H9 (cell line): ENCODE measurements at regions not wholly inside any gene's neighbourhood (a gene's known extent, or its start where the extent isn't known, plus 50 kb on each side); places are given as distances from the start of the nearest gene placed in this dataset.

Experiments
- DNase-seq: peaks from one replicate; pipeline ENCODE4 v3.0.0-alpha.2; 2017
- H2AFZ ChIP-seq: one replicate; pipeline ENCODE4 v1.6.1; 2013; ENCODE audit warnings: mild to moderate bottlenecking, low read length, control low read depth, moderate library complexity
- H2AK5ac ChIP-seq: 2 replicates; pipeline ENCODE4 v1.6.1; 2013; ENCODE audit warnings: low read length, control low read depth, mixed read lengths; ENCODE audit not compliant: insufficient read length
- H2BK120ac ChIP-seq: one replicate; pipeline ENCODE4 v1.6.1; 2013; ENCODE audit warnings: low read depth, mild to moderate bottlenecking, low read length, control low read depth, inconsistent platforms; ENCODE audit not compliant: poor library complexity, severe bottlenecking
- H2BK12ac ChIP-seq: 2 replicates; pipeline ENCODE4 v1.6.1; 2013; ENCODE audit warnings: low read length, control low read depth, mixed read lengths, low read depth; ENCODE audit not compliant: insufficient read length
- H2BK15ac ChIP-seq: 2 replicates; pipeline ENCODE4 v1.6.1; 2013; ENCODE audit warnings: low read depth, low read length, control low read depth
- H2BK20ac ChIP-seq: one replicate; pipeline ENCODE4 v1.6.1; 2013; ENCODE audit warnings: low read depth, mild to moderate bottlenecking, low read length, control low read depth, inconsistent platforms; ENCODE audit not compliant: poor library complexity, severe bottlenecking
- H2BK5ac ChIP-seq: 2 replicates; pipeline ENCODE4 v1.6.1; 2013; ENCODE audit warnings: low read length, control low read depth, mixed read lengths; ENCODE audit not compliant: insufficient read length
- H3K14ac ChIP-seq: 2 replicates; pipeline ENCODE4 v1.6.1; 2013; ENCODE audit warnings: low read length, control low read depth; ENCODE audit not compliant: insufficient read depth
- H3K18ac ChIP-seq: 2 replicates; pipeline ENCODE4 v1.6.1; 2013; ENCODE audit warnings: low read depth, mild to moderate bottlenecking, mixed read lengths, low read length, control low read depth; ENCODE audit not compliant: insufficient read length
- H3K23ac ChIP-seq: 2 replicates; pipeline ENCODE4 v1.6.1; 2013; ENCODE audit warnings: low read length, control low read depth, mixed read lengths, low read depth; ENCODE audit not compliant: insufficient read length
- H3K23me2 ChIP-seq: 2 replicates; pipeline ENCODE4 v1.6.1; 2013; ENCODE audit warnings: low read depth, mild to moderate bottlenecking, mixed read lengths, low read length, control low read depth; ENCODE audit not compliant: insufficient read length, poor library complexity, severe bottlenecking
- H3K27ac ChIP-seq: 2 replicates; pipeline ENCODE4 v1.5.1; 2013; ENCODE audit warnings: low read length, control low read depth, mixed read lengths, low read depth; ENCODE audit not compliant: insufficient read length
- H3K27me3 ChIP-seq: 2 replicates; pipeline ENCODE4 v1.6.1; 2013; ENCODE audit warnings: low read length, control low read depth, inconsistent platforms; ENCODE audit not compliant: insufficient read depth
- H3K4ac ChIP-seq: 2 replicates; pipeline ENCODE4 v1.6.1; 2013; ENCODE audit warnings: low read depth, mild to moderate bottlenecking, control low read depth, inconsistent platforms, low read length, moderate library complexity
- H3K4me1 ChIP-seq: 2 replicates; pipeline ENCODE4 v1.6.1; 2013; ENCODE audit warnings: low read length, control low read depth, inconsistent platforms; ENCODE audit not compliant: insufficient read depth
- H3K4me2 ChIP-seq: 2 replicates; pipeline ENCODE4 v1.6.1; 2013; ENCODE audit warnings: low read length, control low read depth, mixed read lengths; ENCODE audit not compliant: insufficient read length, insufficient read depth
- H3K56ac ChIP-seq: 2 replicates; pipeline ENCODE4 v1.6.1; 2013; ENCODE audit warnings: low read depth, mild to moderate bottlenecking, mixed read lengths, low read length, control low read depth; ENCODE audit not compliant: insufficient read length
- H3K79me1 ChIP-seq: 2 replicates; pipeline ENCODE4 v1.6.1; 2013; ENCODE audit warnings: low read depth, mild to moderate bottlenecking, moderate library complexity, low read length, control low read depth, inconsistent platforms; ENCODE audit not compliant: insufficient read depth, poor library complexity, severe bottlenecking
- H3K79me2 ChIP-seq: 2 replicates; pipeline ENCODE4 v1.6.1; 2013; ENCODE audit warnings: low read length, control low read depth, inconsistent platforms; ENCODE audit not compliant: insufficient read depth
- H3K9ac ChIP-seq: 2 replicates; pipeline ENCODE4 v1.6.1; 2013; ENCODE audit warnings: low read length, control low read depth, mixed read lengths; ENCODE audit not compliant: insufficient read length; ENCODE audit errors: extremely low read depth
- H3K9me3 ChIP-seq: one replicate; pipeline ENCODE4 v1.6.1; 2013; ENCODE audit warnings: low read depth, low read length, inconsistent platforms; ENCODE audit not compliant: control insufficient read depth
- H3T11ph ChIP-seq: one replicate; pipeline ENCODE4 v1.6.1; 2013; ENCODE audit warnings: mild to moderate bottlenecking, low read length, control low read depth, inconsistent platforms
- H4K20me1 ChIP-seq: one replicate; pipeline ENCODE4 v1.6.1; 2013; ENCODE audit not compliant: control insufficient read depth, insufficient read length, insufficient read depth
- H4K5ac ChIP-seq: 2 replicates; pipeline ENCODE4 v1.6.1; 2013; ENCODE audit warnings: low read depth, mild to moderate bottlenecking, mixed read lengths, low read length, control low read depth; ENCODE audit not compliant: insufficient read length
- H4K8ac ChIP-seq: replicated peaks from 2 replicates; pipeline ENCODE4 v1.6.1; 2013; ENCODE audit warnings: low read length, control low read depth, mixed read lengths, low read depth; ENCODE audit not compliant: insufficient read length
- H4K91ac ChIP-seq: 2 replicates; pipeline ENCODE4 v1.6.1; 2013; ENCODE audit warnings: low read depth, mild to moderate bottlenecking, moderate library complexity, mixed read lengths, low read length, control low read depth; ENCODE audit not compliant: insufficient read length
- H3K27ac Mint-ChIP-seq, 3 experiments: 2 replicates in 2 of 3; 3 replicates in 1 of 3; pipeline ENCODE4 v1.8.0; 2020 to 2021; ENCODE audit warnings: mixed read lengths in 3 of 3, mild to moderate bottlenecking in 1 of 3, moderate library complexity in 1 of 3
- H3K27me3 Mint-ChIP-seq: 2 replicates; pipeline ENCODE4 v1.8.0; 2021; ENCODE audit warnings: low read depth, mild to moderate bottlenecking, moderate library complexity, mixed read lengths
- H3K36me3 Mint-ChIP-seq, 3 experiments: 2 replicates in 2 of 3; 3 replicates in 1 of 3; pipeline ENCODE4 v1.8.0; 2020 to 2021; ENCODE audit warnings: low read depth in 3 of 3, mixed read lengths in 3 of 3; ENCODE audit not compliant: insufficient read depth in 1 of 3
- H3K4me1 Mint-ChIP-seq, 2 experiments: 2 replicates each; pipeline ENCODE4 v1.8.0; 2020; ENCODE audit warnings: mixed read lengths in 2 of 2
- H3K4me3 Mint-ChIP-seq, 2 experiments: 2 replicates in 1 of 2; 3 replicates in 1 of 2; pipeline ENCODE4 v1.8.0; 2020 to 2021; ENCODE audit warnings: mild to moderate bottlenecking in 2 of 2, mixed read lengths in 2 of 2, moderate library complexity in 1 of 2
- H3K9me3 Mint-ChIP-seq, 2 experiments: 2 replicates in 1 of 2; 3 replicates in 1 of 2; pipeline ENCODE4 v1.8.0; 2020; ENCODE audit warnings: mild to moderate bottlenecking in 2 of 2, mixed read lengths in 2 of 2, moderate library complexity in 1 of 2
- WGBS: extraction: QIAGEN DNeasy Blood & Tissue Kit; methylation state at CpG from one replicate; pipeline ENCODE4 v1.1.7; 2013; ENCODE audit warnings: missing lambda C conversion rate, low lambda C conversion rate, mixed read lengths; ENCODE audit not compliant: insufficient read length; ENCODE audit errors: extremely low coverage; 5-methylcytosine and 5-hydroxymethylcytosine counted together
- TF ChIP-seq, protein P1 (sequence below): fragments of 200-600 bp; sonication (generic); conservative IDR thresholded peaks from 3 replicates; pipeline ENCODE4 v1.8.0; 2021; ENCODE audit warnings: antibody characterized with exemption, mild to moderate bottlenecking

DNA sequence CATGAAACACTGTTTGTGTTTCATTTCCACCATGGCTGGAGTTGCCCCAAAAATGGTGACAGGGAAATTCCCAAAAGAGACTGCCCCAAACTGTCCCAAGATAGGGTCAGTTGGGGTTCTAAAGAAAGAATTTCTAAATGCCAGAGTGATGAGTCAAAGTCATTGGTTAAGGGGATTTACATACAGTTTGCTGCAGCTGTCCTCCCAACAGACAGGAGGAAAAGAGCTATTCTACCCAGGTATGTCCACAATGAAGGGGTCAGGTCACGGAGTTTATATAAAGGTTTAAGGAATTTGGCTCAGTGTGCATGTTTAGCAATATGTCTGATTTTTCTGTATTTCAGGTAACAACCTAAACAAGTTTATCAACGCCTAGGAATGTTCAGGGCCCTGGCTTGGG lies 344.1 kb downstream of the TDRD15 start:
- Histone ChIP-seq H3T11ph (no peak overlapping the region), H3K56ac (no peak overlapping the region), H2AFZ (no peak overlapping the region), H3K9me3 (no peaks in the 10 kb centered on the region), H3K23ac (no peak overlapping the region), H3K4me1 (no peaks in the 10 kb centered on the region), H2BK120ac (peak overlapping the region; percentile 17), H3K14ac (no peak overlapping the region), H4K8ac (no peak overlapping the region), H3K27ac (no peak overlapping the region), H3K23me2 (no peaks in the 10 kb centered on the region), H2BK5ac (no peak overlapping the region), H3K4ac (no peak overlapping the region), H4K91ac (no peak overlapping the region), H2AK5ac (no peak overlapping the region), H2BK15ac (no peak overlapping the region), H3K9ac (no peak overlapping the region), H3K79me1 (no peaks in the 10 kb centered on the region), H3K18ac (no peak overlapping the region), H3K27me3 (no peaks in the 10 kb centered on the region), H3K79me2 (no peaks in the 10 kb centered on the region), H3K4me2 (no peak overlapping the region), H2BK12ac (no peak overlapping the region), H4K20me1 (no peaks in the 10 kb centered on the region), H2BK20ac (no peak overlapping the region), H4K5ac (no peak overlapping the region)
- Mint-ChIP-seq H3K4me3 (no peak overlapping the region), H3K36me3 (no peaks in the 10 kb centered on the region; a peak in 1 of 7 replicates), H3K4me1 (peaks cover 13 to 19% of the 10 kb centered on the region in 2 experiments), H3K27ac (peak overlapping the region; percentile 14 to 68 (median 22); a peak in 4 of 7 replicates), H3K9me3 (no peaks in the 10 kb centered on the region), H3K27me3 (no peaks in the 10 kb centered on the region)
- TF ChIP-seq, protein P1, sequence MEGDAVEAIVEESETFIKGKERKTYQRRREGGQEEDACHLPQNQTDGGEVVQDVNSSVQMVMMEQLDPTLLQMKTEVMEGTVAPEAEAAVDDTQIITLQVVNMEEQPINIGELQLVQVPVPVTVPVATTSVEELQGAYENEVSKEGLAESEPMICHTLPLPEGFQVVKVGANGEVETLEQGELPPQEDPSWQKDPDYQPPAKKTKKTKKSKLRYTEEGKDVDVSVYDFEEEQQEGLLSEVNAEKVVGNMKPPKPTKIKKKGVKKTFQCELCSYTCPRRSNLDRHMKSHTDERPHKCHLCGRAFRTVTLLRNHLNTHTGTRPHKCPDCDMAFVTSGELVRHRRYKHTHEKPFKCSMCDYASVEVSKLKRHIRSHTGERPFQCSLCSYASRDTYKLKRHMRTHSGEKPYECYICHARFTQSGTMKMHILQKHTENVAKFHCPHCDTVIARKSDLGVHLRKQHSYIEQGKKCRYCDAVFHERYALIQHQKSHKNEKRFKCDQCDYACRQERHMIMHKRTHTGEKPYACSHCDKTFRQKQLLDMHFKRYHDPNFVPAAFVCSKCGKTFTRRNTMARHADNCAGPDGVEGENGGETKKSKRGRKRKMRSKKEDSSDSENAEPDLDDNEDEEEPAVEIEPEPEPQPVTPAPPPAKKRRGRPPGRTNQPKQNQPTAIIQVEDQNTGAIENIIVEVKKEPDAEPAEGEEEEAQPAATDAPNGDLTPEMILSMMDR: no peak
- no CpG with 5 or more reads among the region's 2 CpGs for WGBS
- DNase-seq: no peak
